Mesothelial cell of epicardium (in vitro differentiated cells): ENCODE measurements at regions not wholly inside any gene's neighbourhood (a gene's known extent, or its start where the extent isn't known, plus 50 kb on each side); places are given as distances from the start of the nearest gene placed in this dataset.

Experiments
- DNase-seq, 2 experiments: peaks; one replicate each; pipeline ENCODE4 v3.0.0; 2021; ENCODE audit warnings: low spot score in 2 of 2; ENCODE audit not compliant: unreplicated experiment in 2 of 2
- H3K27ac Mint-ChIP-seq: 2 replicates; pipeline ENCODE4 v1.8.0; 2021; ENCODE audit warnings: mixed read lengths
- H3K27me3 Mint-ChIP-seq: 2 replicates; pipeline ENCODE4 v1.8.0; 2021; ENCODE audit warnings: low read depth, mixed read lengths
- H3K36me3 Mint-ChIP-seq: 2 replicates; pipeline ENCODE4 v1.8.0; 2021; ENCODE audit warnings: mixed read lengths
- H3K4me1 Mint-ChIP-seq: 2 replicates; pipeline ENCODE4 v1.8.0; 2021; ENCODE audit warnings: mixed read lengths
- H3K4me3 Mint-ChIP-seq: 2 replicates; pipeline ENCODE4 v1.8.0; 2021; ENCODE audit warnings: mild to moderate bottlenecking, moderate library complexity, mixed read lengths
- H3K9me3 Mint-ChIP-seq: 2 replicates; pipeline ENCODE4 v1.8.0; 2021; ENCODE audit warnings: mixed read lengths
- CTCF ChIP-seq: fragments of 200-600 bp; sonication (generic); IDR thresholded peaks from one replicate; pipeline ENCODE4 v1.5.0; 2021; ENCODE audit warnings: antibody characterized with exemption; ENCODE audit not compliant: unreplicated experiment

- no peak overlapping the region for H3K27ac Mint-ChIP-seq
- H3K4me3 Mint-ChIP-seq: no peak overlapping the region
- TF ChIP-seq CTCF: no peak
- no peak for DNase-seq
- H3K36me3 Mint-ChIP-seq: no peaks in the 10 kb centered on the region
- H3K9me3 Mint-ChIP-seq: peaks cover 21% of the 10 kb centered on the region
- no peaks in the 10 kb centered on the region for H3K27me3 Mint-ChIP-seq
- no peaks in the 10 kb centered on the region for H3K4me1 Mint-ChIP-seq
Observed at GRCh38 chr10:130983749-130984148, 327.8 kb downstream of the TCERG1L start.

- DNase-seq: no peak
- H3K36me3 Mint-ChIP-seq: no peaks in the 10 kb centered on the region
- no peaks in the 10 kb centered on the region for H3K4me1 Mint-ChIP-seq
- peaks cover 20% of the 10 kb centered on the region for H3K9me3 Mint-ChIP-seq
- no peaks in the 10 kb centered on the region for H3K27me3 Mint-ChIP-seq
- no peak overlapping the region for H3K4me3 Mint-ChIP-seq
- no peak overlapping the region for H3K27ac Mint-ChIP-seq
- TF ChIP-seq CTCF: no peak
Observed at GRCh38 chr10:130984686-130985085, 326.8 kb downstream of the TCERG1L start.

- Mint-ChIP-seq H3K36me3 (no peaks in the 10 kb centered on the region), H3K27ac (no peak overlapping the region), H3K4me3 (no peak overlapping the region), H3K27me3 (no peaks in the 10 kb centered on the region), H3K4me1 (no peaks in the 10 kb centered on the region), H3K9me3 (peaks cover 18% of the 10 kb centered on the region)
- DNase-seq: no peak
- TF ChIP-seq CTCF: no peak
Observed at GRCh38 chr10:130985158-130985753, 326.3 kb downstream of the TCERG1L start.

GRCh38 chr10:130986846-130987245 is 324.7 kb downstream of the TCERG1L start:
- peaks cover 18% of the 10 kb centered on the region for H3K9me3 Mint-ChIP-seq
- no peaks in the 10 kb centered on the region for H3K36me3 Mint-ChIP-seq
- H3K4me1 Mint-ChIP-seq: no peaks in the 10 kb centered on the region
- no peak overlapping the region for H3K27ac Mint-ChIP-seq
- H3K4me3 Mint-ChIP-seq: no peak overlapping the region
- peaks cover under 1% of the 10 kb centered on the region for H3K27me3 Mint-ChIP-seq
- DNase-seq: no peak
- TF ChIP-seq CTCF: no peak

GRCh38 chr10:130987401-130987800 is 324.1 kb downstream of the TCERG1L start:
- no peak for DNase-seq
- no peaks in the 10 kb centered on the region for H3K36me3 Mint-ChIP-seq
- H3K27ac Mint-ChIP-seq: no peak overlapping the region
- TF ChIP-seq CTCF: no peak
- peaks cover 2% of the 10 kb centered on the region for H3K27me3 Mint-ChIP-seq
- H3K9me3 Mint-ChIP-seq: peaks cover 17% of the 10 kb centered on the region
- no peak overlapping the region for H3K4me3 Mint-ChIP-seq
- H3K4me1 Mint-ChIP-seq: no peaks in the 10 kb centered on the region
